Ishikawa (cell line): ENCODE measurements at regions not wholly inside any gene's neighbourhood (a gene's known extent, or its start where the extent isn't known, plus 50 kb on each side); places are given as distances from the start of the nearest gene placed in this dataset.

Experiments
- CEBPB ChIP-seq: IDR thresholded peaks from 2 replicates; pipeline ENCODE4 v1.6.1; 2012
- CREB1 ChIP-seq: IDR thresholded peaks from 2 replicates; pipeline ENCODE4 v1.6.1; 2012; ENCODE audit warnings: low read depth
- EP300 ChIP-seq: IDR thresholded peaks from 2 replicates; pipeline ENCODE4 v1.6.1; 2012; ENCODE audit warnings: borderline replicate concordance
- FOXM1 ChIP-seq: IDR thresholded peaks from 2 replicates; pipeline ENCODE4 v1.6.1; 2012; ENCODE audit warnings: low read depth, borderline replicate concordance
- NFIC ChIP-seq: IDR thresholded peaks from 2 replicates; pipeline ENCODE4 v1.6.1; 2012
- TAF1 ChIP-seq: IDR thresholded peaks from 2 replicates; pipeline ENCODE4 v1.6.1; 2012; ENCODE audit warnings: low read depth, mild to moderate bottlenecking
- YY1 ChIP-seq: IDR thresholded peaks from 2 replicates; pipeline ENCODE4 v1.6.1; 2012; ENCODE audit warnings: low read depth

GRCh38 chr5:18091758-18092157 is 457.5 kb downstream of the TAF11L14 start:
- no peak for TF ChIP-seq CEBPB
- TF ChIP-seq EP300, result no peak
- TF ChIP-seq NFIC, result no peak
- no peak for TF ChIP-seq FOXM1
- no peak for TF ChIP-seq YY1
- TF ChIP-seq CREB1, result no peak
- TF ChIP-seq TAF1, result no peak
